ENCODE measurements at regions not wholly inside any gene's neighbourhood (a gene's known extent, or its start where the extent isn't known, plus 50 kb on each side); places are given as distances from the start of the nearest gene placed in this dataset.
A peak's percentile ranks its signal among the peaks of the same experiment; 100 is the strongest.

- no peaks in the 10 kb centered on the region for H3K27me3 ChIP-seq (ENCODE audit: control insufficient read depth in 4 of 4, insufficient read depth in 4 of 4, low read length in 3 of 4)
- no peaks in the 10 kb centered on the region for H3K36me3 ChIP-seq (ENCODE audit: control insufficient read depth in 4 of 4, insufficient read depth in 3 of 4, low read depth in 1 of 4, low read length in 3 of 4)
- H3K4me3 ChIP-seq (ENCODE audit: low read depth in 1 of 3, low read length in 3 of 3), result no peak overlapping the region
- peak overlapping the region; percentile 92 to 95 for H3K27ac ChIP-seq (ENCODE audit: low read depth in 1 of 2, low read length in 2 of 2)
- peaks cover 12 to 30% (median 19%) of the 10 kb centered on the region in 4 donors for H3K4me1 ChIP-seq (ENCODE audit: control insufficient read depth in 4 of 4, insufficient read depth in 4 of 4, low read length in 3 of 4)
- peak; percentile 7 for TF ChIP-seq CTCF (IDR thresholded peaks at IDR 0.05; ENCODE audit: low read depth, low read length, missing input control)
- no peak for TF ChIP-seq ZBTB33 (IDR thresholded peaks at IDR 0.05)
- peaks cover 0 to 3% (median 2%) of the 10 kb centered on the region in 4 donors for H3K9me3 ChIP-seq (ENCODE audit: control insufficient read depth in 4 of 4, low read length in 3 of 4)
- no peak for DNase-seq (ENCODE audit: low spot score)
- peak overlapping the region in 1 of 2 donors; percentile 86 for H3K9ac ChIP-seq (ENCODE audit: low read depth in 1 of 2, low read length in 2 of 2)
- 63% methylated on average over 10 of the region's 10 CpGs for WGBS
Observed at GRCh38 chr9:129333617-129334104, 155.6 kb upstream of the IER5L start.

- H3K27me3 ChIP-seq (ENCODE audit: control insufficient read depth in 4 of 4, insufficient read depth in 4 of 4, low read length in 3 of 4), result no peaks in the 10 kb centered on the region
- peaks cover 15 to 36% (median 21%) of the 10 kb centered on the region in 4 donors for H3K4me1 ChIP-seq (ENCODE audit: control insufficient read depth in 4 of 4, insufficient read depth in 4 of 4, low read length in 3 of 4)
- H3K4me3 ChIP-seq (ENCODE audit: low read depth in 1 of 3, low read length in 3 of 3), result no peak overlapping the region
- peaks cover 0 to 3% (median 2%) of the 10 kb centered on the region in 4 donors for H3K9me3 ChIP-seq (ENCODE audit: control insufficient read depth in 4 of 4, low read length in 3 of 4)
- no peak overlapping the region for H3K9ac ChIP-seq (ENCODE audit: low read depth in 1 of 2, low read length in 2 of 2)
- no peak for DNase-seq (ENCODE audit: low spot score)
- WGBS, result 83% methylated on average over 4 of the region's 4 CpGs
- H3K27ac ChIP-seq (ENCODE audit: low read depth in 1 of 2, low read length in 2 of 2), result peak overlapping the region; percentile 52 to 71
- H3K36me3 ChIP-seq (ENCODE audit: control insufficient read depth in 4 of 4, insufficient read depth in 3 of 4, low read depth in 1 of 4, low read length in 3 of 4), result no peaks in the 10 kb centered on the region
- TF ChIP-seq NR2F2 (IDR thresholded peaks at IDR 0.05), result no peak
- TF ChIP-seq FOXA1 (IDR thresholded peaks at IDR 0.05), result no peak
- TF ChIP-seq CTCF (IDR thresholded peaks at IDR 0.05; ENCODE audit: low read depth, low read length, missing input control), result no peak
- no peak for TF ChIP-seq ATF3 (IDR thresholded peaks at IDR 0.05)
- no peak for TF ChIP-seq EGR1 (IDR thresholded peaks at IDR 0.05; ENCODE audit: low read depth in 2 of 2)
- TF ChIP-seq HNF4A (conservative IDR thresholded peaks at IDR 0.05), result no peak
- TF ChIP-seq TAF1 (conservative IDR thresholded peaks at IDR 0.05), result no peak
- no peak for TF ChIP-seq YY1 (IDR thresholded peaks at IDR 0.05)
- TF ChIP-seq RAD21 (IDR thresholded peaks at IDR 0.05), result no peak
- no peak for TF ChIP-seq REST (IDR thresholded peaks at IDR 0.05)
- no peak for TF ChIP-seq SP1 (IDR thresholded peaks at IDR 0.05)
- TF ChIP-seq ZBTB33 (IDR thresholded peaks at IDR 0.05), result no peak
- no peak for TF ChIP-seq JUND (IDR thresholded peaks at IDR 0.05)
- TF ChIP-seq GABPA (IDR thresholded peaks at IDR 0.05 in 1 of 2, conservative IDR thresholded peaks at IDR 0.05 in 1 of 2), result no peak
- TF ChIP-seq HNF4G (IDR thresholded peaks at IDR 0.05), result no peak
- TF ChIP-seq RXRA (IDR thresholded peaks at IDR 0.05), result no peak
- no peak for TF ChIP-seq MAX (IDR thresholded peaks at IDR 0.05)
- no peak for TF ChIP-seq FOXA2 (IDR thresholded peaks at IDR 0.05)
Observed at GRCh38 chr9:129332581-129332980, 154.5 kb upstream of the IER5L start.
